Aorta (tissue), 5 donors: ENCODE measurements at regions not wholly inside any gene's neighbourhood (a gene's known extent, or its start where the extent isn't known, plus 50 kb on each side); places are given as distances from the start of the nearest gene placed in this dataset.
"Not testable (repeated sequence)": the region's sequence is repeated elsewhere in the genome, so short reads cannot be mapped to it uniquely, and the experiment has no call there.

Experiments used
- ATAC-seq: fragments of 200-7000 bp; cut with Tn5 transposase; one replicate; pipeline ENCODE4 v1.9.1; 2022; ENCODE audit warnings: moderate library complexity; ENCODE audit not compliant: low FRiP score
- DNase-seq, 2 donors: peaks; one replicate each; pipeline ENCODE4 v3.0.0-alpha.2; 2020
- H3K27ac ChIP-seq, 2 donors: one replicate each; pipeline ENCODE4 v1.5.1; 2013; ENCODE audit warnings: low read length in 2 of 2, mild to moderate bottlenecking in 2 of 2, moderate library complexity in 2 of 2, control low read depth in 1 of 2, inconsistent platforms in 1 of 2, low read depth in 1 of 2
- H3K27me3 ChIP-seq, 2 donors: one replicate each; pipeline ENCODE4 v1.6.1; 2013; ENCODE audit warnings: control low read depth in 1 of 2, low read length in 1 of 2, mild to moderate bottlenecking in 1 of 2, moderate library complexity in 1 of 2; ENCODE audit not compliant: insufficient read depth in 2 of 2, control insufficient read depth in 1 of 2
- H3K36me3 ChIP-seq, 2 donors: one replicate each; pipeline ENCODE4 v1.6.1; 2013; ENCODE audit warnings: control low read depth in 1 of 2, low read length in 1 of 2, mild to moderate bottlenecking in 1 of 2; ENCODE audit not compliant: insufficient read depth in 2 of 2, control insufficient read depth in 1 of 2
- H3K4me1 ChIP-seq, 2 donors: one replicate each; pipeline ENCODE4 v1.6.1; 2013; ENCODE audit warnings: low read length in 2 of 2, control low read depth in 1 of 2, mild to moderate bottlenecking in 1 of 2, moderate library complexity in 1 of 2; ENCODE audit not compliant: insufficient read depth in 2 of 2, control insufficient read depth in 1 of 2
- H3K4me3 ChIP-seq, 2 donors: one replicate each; pipeline ENCODE4 v1.5.1; 2013; ENCODE audit warnings: low read length in 2 of 2, control low read depth in 1 of 2, mild to moderate bottlenecking in 1 of 2
- H3K9me3 ChIP-seq: one replicate; pipeline ENCODE4 v1.6.1; 2013; ENCODE audit warnings: mild to moderate bottlenecking, low read length; ENCODE audit not compliant: control insufficient read depth
- whole genome bisulfite sequencing, 2 donors: extraction: QIAGEN DNeasy Blood & Tissue Kit; methylation state at CpG; one replicate each; pipeline ENCODE4 v1.1.7; 2013; 5-methylcytosine and 5-hydroxymethylcytosine counted together
- intact Hi-C, 2 donors: fragments of 100-400 bp; cut with DNase I; formaldehyde crosslinking; loops; one replicate each; pipeline versions ENCODE4 v1.14.2 to v1.15.0; 2022
- donor health status: healthy with polysubstance abuse.
- donor health status: Bipolar disorder and iron deficiency.
- donor health status: DM: no; HTN: no; CAD: no.
- donor health status: DM: no; HTN: no; CAD: no.
- donor health status: DM: yes; HTN: yes; CAD: no.

GRCh38 chr7:6989968-6990367 lies 163.9 kb upstream of the CCZ1B start:
- H3K27ac ChIP-seq, H3K9me3 ChIP-seq, DNase-seq, ATAC-seq, H3K27me3 ChIP-seq, H3K4me1 ChIP-seq, intact Hi-C loops, H3K36me3 ChIP-seq, H3K4me3 ChIP-seq: not testable (repeated sequence)
- 91 to 97% methylated on average over 5 of the region's 5 CpGs for WGBS, 2 donors

- H3K27me3 ChIP-seq, H3K36me3 ChIP-seq, H3K9me3 ChIP-seq, H3K27ac ChIP-seq, ATAC-seq, intact Hi-C loops, H3K4me1 ChIP-seq, H3K4me3 ChIP-seq, DNase-seq: not testable (repeated sequence)
- WGBS, 2 donors = 71 to 78% methylated on average over 7 of the region's 7 CpGs
Measured at GRCh38 chr7:6990426-6991152, 164.5 kb upstream of the CCZ1B start.

GRCh38 chr7:6991169-6991611 lies 165.1 kb upstream of the CCZ1B start:
- WGBS, 2 donors = 31 to 34% methylated on average over 13 of the region's 13 CpGs
- intact Hi-C loops, ATAC-seq: not testable (repeated sequence)

GRCh38 chr7:6991686-6992085 lies 165.6 kb upstream of the CCZ1B start:
- H3K4me1 ChIP-seq, H3K36me3 ChIP-seq, H3K27ac ChIP-seq, DNase-seq, ATAC-seq, H3K27me3 ChIP-seq, H3K4me3 ChIP-seq, intact Hi-C loops, H3K9me3 ChIP-seq: not testable (repeated sequence)
- 6 to 10% methylated on average over 11 to 12 of the region's 12 CpGs for WGBS, 2 donors

More at GRCh38 chr7:6991169-6991611, 165.1 kb upstream of the CCZ1B start:
- H3K36me3 ChIP-seq, H3K27ac ChIP-seq, H3K27me3 ChIP-seq, H3K9me3 ChIP-seq, DNase-seq, H3K4me1 ChIP-seq: not testable (repeated sequence)
- H3K4me3 ChIP-seq = peak overlapping the region in 1 of 2 donors; percentile 14

- 44 to 51% methylated on average over 11 of the region's 11 CpGs for WGBS, 2 donors
- intact Hi-C loops, H3K4me1 ChIP-seq, H3K27ac ChIP-seq, ATAC-seq, H3K9me3 ChIP-seq, H3K36me3 ChIP-seq, DNase-seq, H3K27me3 ChIP-seq, H3K4me3 ChIP-seq: not testable (repeated sequence)
Measured at GRCh38 chr7:6992133-6992532, 166.1 kb upstream of the CCZ1B start.

- H3K27ac ChIP-seq, H3K4me3 ChIP-seq, H3K9me3 ChIP-seq, intact Hi-C loops, H3K4me1 ChIP-seq, DNase-seq, ATAC-seq, H3K27me3 ChIP-seq, H3K36me3 ChIP-seq: not testable (repeated sequence)
- WGBS, 2 donors = 86 to 90% methylated on average over 16 of the region's 16 CpGs
Measured at GRCh38 chr7:6995026-6995425, 169.0 kb upstream of the CCZ1B start.

GRCh38 chr7:6995493-6996289 lies 169.6 kb upstream of the CCZ1B start:
- H3K4me1 ChIP-seq, intact Hi-C loops, H3K27me3 ChIP-seq, ATAC-seq, H3K4me3 ChIP-seq, H3K27ac ChIP-seq, H3K9me3 ChIP-seq, H3K36me3 ChIP-seq, DNase-seq: not testable (repeated sequence)
- WGBS, 2 donors = 78 to 79% methylated on average over 7 of the region's 7 CpGs

- H3K27ac ChIP-seq, intact Hi-C loops, H3K9me3 ChIP-seq, H3K4me3 ChIP-seq, H3K36me3 ChIP-seq, ATAC-seq, H3K27me3 ChIP-seq, DNase-seq, H3K4me1 ChIP-seq: not testable (repeated sequence)
- 66 to 69% methylated on average over 5 of the region's 5 CpGs for WGBS, 2 donors
Measured at GRCh38 chr7:6999067-6999666, 173.1 kb upstream of the CCZ1B start.
